ENCODE measurements at regions not wholly inside any gene's neighbourhood (a gene's known extent, or its start where the extent isn't known, plus 50 kb on each side); places are given as distances from the start of the nearest gene placed in this dataset.

DNA sequence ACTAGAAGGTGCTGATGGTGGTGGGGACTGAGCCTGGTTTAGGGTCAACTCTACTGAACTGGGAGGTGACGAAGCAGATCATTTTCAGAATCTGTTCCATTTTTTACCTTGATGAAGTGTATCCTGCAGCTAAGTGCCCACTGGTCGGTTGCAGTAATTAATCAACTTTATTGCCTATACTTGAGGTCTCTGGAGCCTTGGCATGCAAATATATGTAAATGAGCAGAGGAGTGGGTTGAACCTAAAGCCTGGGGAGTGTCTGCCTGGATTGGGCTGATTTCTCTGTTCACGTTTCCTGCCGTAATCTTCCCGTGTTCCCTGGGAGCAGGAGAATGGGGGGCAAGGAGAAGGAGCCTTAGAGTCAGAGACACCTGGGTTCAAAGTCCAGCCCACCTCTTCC is 286.8 kb downstream of the PTPRU start:
- no peak overlapping the region for H3K4me2 ChIP-seq (ENCODE audit: low read length)
- H3K36me3 ChIP-seq (ENCODE audit: control insufficient read depth, low read length): no peaks in the 10 kb centered on the region
- H3F3A ChIP-seq (ENCODE audit: control insufficient read depth, insufficient read depth): no peaks in the 10 kb centered on the region
- H3K9me2 ChIP-seq (replicated peaks; ENCODE audit: control insufficient read depth, low read length): no peaks in the 10 kb centered on the region
- TF ChIP-seq, protein P1, sequence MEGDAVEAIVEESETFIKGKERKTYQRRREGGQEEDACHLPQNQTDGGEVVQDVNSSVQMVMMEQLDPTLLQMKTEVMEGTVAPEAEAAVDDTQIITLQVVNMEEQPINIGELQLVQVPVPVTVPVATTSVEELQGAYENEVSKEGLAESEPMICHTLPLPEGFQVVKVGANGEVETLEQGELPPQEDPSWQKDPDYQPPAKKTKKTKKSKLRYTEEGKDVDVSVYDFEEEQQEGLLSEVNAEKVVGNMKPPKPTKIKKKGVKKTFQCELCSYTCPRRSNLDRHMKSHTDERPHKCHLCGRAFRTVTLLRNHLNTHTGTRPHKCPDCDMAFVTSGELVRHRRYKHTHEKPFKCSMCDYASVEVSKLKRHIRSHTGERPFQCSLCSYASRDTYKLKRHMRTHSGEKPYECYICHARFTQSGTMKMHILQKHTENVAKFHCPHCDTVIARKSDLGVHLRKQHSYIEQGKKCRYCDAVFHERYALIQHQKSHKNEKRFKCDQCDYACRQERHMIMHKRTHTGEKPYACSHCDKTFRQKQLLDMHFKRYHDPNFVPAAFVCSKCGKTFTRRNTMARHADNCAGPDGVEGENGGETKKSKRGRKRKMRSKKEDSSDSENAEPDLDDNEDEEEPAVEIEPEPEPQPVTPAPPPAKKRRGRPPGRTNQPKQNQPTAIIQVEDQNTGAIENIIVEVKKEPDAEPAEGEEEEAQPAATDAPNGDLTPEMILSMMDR (IDR thresholded peaks at IDR 0.05; ENCODE audit: low read depth, low read length, poor library complexity, severe bottlenecking): no peak
- no peak for TF ChIP-seq EZH2phosphoT487 (IDR thresholded peaks at IDR 0.05; ENCODE audit: borderline replicate concordance, low read length)
- H4K20me1 ChIP-seq (ENCODE audit: control insufficient read depth, insufficient read depth, low read depth, low read length): no peaks in the 10 kb centered on the region
- no peaks in the 10 kb centered on the region for H3K4me1 ChIP-seq (ENCODE audit: control insufficient read depth, low read length)
- H3K79me2 ChIP-seq (ENCODE audit: control insufficient read depth, low read length): no peaks in the 10 kb centered on the region
- no peaks in the 10 kb centered on the region for H3K9me3 ChIP-seq (ENCODE audit: control insufficient read depth, insufficient read depth, low read length)
- H3K27me3 ChIP-seq (ENCODE audit: control insufficient read depth, low read length): no peaks in the 10 kb centered on the region
- H3K27ac ChIP-seq (ENCODE audit: low read depth, low read length): no peak overlapping the region
- no peak overlapping the region for H3K4me3 ChIP-seq (ENCODE audit: low read length)

DNA sequence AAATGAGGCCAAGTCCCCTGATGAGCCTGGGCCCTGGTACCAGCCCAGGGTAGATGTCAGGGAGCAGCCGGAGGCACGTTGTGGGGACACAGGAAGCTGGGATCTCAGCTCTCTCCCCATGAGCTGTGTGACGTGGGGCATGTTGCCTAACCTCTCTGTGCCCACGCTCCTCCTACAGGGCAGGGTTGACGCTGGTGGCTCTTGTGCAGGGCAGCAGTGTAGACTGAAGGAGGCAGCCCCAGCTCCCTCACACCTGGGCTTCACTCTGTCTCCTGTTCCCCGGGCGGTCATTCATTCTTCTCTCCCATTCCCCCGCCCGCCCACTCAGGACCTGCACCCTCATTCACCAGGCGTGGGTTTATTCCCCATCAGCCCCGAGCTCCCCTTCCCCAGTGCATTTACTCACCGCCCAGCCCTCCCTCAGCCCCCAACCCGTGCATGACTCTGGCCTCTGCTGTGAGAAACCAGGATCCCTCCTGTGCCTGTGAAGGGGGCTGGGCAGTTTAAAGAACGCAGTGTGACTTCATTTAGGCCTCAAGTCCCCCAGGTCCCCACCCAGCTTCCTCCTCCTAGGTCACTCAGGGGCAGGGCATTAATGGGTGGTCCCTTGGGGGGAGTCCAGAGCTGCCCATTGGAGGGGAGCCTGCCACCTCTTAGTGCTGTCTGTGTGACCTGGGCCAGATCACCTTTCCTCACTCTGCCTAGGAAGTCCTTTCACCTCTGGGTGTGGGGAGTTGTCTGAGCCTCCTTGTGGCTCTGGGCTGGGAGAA is 285.7 kb downstream of the PTPRU start:
- Histone ChIP-seq H3K27me3 (ENCODE audit: control insufficient read depth, low read length) (no peaks in the 10 kb centered on the region), H4K20me1 (ENCODE audit: control insufficient read depth, insufficient read depth, low read depth, low read length) (no peaks in the 10 kb centered on the region), H3K9me3 (ENCODE audit: control insufficient read depth, insufficient read depth, low read length) (no peaks in the 10 kb centered on the region), H3F3A (ENCODE audit: control insufficient read depth, insufficient read depth) (no peaks in the 10 kb centered on the region), H3K9me2 (replicated peaks; ENCODE audit: control insufficient read depth, low read length) (no peaks in the 10 kb centered on the region), H3K36me3 (ENCODE audit: control insufficient read depth, low read length) (no peaks in the 10 kb centered on the region), H3K27ac (ENCODE audit: low read depth, low read length) (no peak overlapping the region), H3K4me2 (ENCODE audit: low read length) (no peak overlapping the region), H3K79me2 (ENCODE audit: control insufficient read depth, low read length) (no peaks in the 10 kb centered on the region), H3K4me3 (ENCODE audit: low read length) (no peak overlapping the region), H3K4me1 (ENCODE audit: control insufficient read depth, low read length) (no peaks in the 10 kb centered on the region)
- TF ChIP-seq EZH2phosphoT487 (IDR thresholded peaks at IDR 0.05; ENCODE audit: borderline replicate concordance, low read length): no peak
- TF ChIP-seq, protein P1 (IDR thresholded peaks at IDR 0.05; ENCODE audit: low read depth, low read length, poor library complexity, severe bottlenecking): no peak

DNA sequence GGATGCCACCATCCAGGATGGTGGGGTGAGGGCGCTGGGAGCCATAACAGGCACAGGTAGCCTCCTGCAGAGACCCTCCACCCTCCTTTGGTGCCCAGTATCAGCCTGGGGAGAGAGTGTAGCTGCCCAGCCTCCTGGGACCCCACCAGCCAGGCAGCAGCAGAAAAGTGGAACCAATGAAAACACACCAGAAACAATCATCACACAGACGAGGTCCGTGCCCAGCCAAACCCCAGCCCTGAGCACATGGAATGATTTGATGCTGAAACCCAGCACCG is 285.1 kb downstream of the PTPRU start:
- Histone ChIP-seq H3K36me3 (ENCODE audit: control insufficient read depth, low read length) (no peaks in the 10 kb centered on the region), H3K4me3 (ENCODE audit: low read length) (no peak overlapping the region), H3F3A (ENCODE audit: control insufficient read depth, insufficient read depth) (no peaks in the 10 kb centered on the region), H3K4me1 (ENCODE audit: control insufficient read depth, low read length) (no peaks in the 10 kb centered on the region), H3K9me2 (replicated peaks; ENCODE audit: control insufficient read depth, low read length) (no peaks in the 10 kb centered on the region), H3K4me2 (ENCODE audit: low read length) (no peak overlapping the region), H3K9me3 (ENCODE audit: control insufficient read depth, insufficient read depth, low read length) (no peaks in the 10 kb centered on the region), H3K79me2 (ENCODE audit: control insufficient read depth, low read length) (no peaks in the 10 kb centered on the region), H4K20me1 (ENCODE audit: control insufficient read depth, insufficient read depth, low read depth, low read length) (no peaks in the 10 kb centered on the region), H3K27ac (ENCODE audit: low read depth, low read length) (no peak overlapping the region), H3K27me3 (ENCODE audit: control insufficient read depth, low read length) (no peaks in the 10 kb centered on the region)
- TF ChIP-seq EZH2phosphoT487 (IDR thresholded peaks at IDR 0.05; ENCODE audit: borderline replicate concordance, low read length): no peak

DNA sequence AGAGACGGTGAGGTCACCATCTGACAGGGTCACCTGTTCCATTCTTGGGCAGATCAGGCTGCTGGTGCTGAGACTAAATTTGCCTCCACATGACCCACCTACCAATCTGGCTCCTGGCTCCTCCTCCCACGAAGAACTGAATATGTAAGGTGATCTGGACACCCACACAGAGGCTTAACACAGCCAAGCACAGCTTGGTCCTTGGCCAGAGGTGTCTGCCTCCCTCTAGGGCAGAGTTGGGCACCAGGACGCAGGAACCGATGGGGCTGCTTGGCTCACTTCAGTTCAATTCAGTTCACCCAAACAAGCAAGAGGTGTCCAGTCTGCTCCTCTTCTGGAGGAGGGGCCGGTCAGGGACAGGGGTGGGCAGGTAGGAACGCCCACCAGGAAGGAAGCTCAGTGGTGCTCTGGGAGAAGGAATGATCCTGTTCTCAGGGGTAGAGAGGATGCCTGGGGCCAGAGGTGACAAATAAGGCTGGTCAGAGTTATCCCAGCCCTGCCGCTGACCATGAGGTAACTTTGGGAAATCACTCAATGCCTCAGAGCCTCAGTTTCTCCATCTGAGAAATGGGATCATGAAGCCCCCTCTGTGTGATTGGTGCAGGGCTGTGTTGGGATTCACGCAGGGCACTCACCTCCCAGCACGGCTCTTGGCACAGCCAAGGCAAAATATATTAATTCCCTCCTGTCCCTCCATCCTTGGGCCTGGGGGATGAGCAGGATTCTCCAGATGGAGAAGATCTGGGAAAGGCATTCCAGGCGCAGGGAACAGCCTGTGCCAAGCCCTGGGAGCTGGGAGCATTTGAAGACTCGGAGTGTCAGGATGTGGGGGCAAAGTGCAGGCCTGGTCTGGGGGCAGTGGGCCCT is 284.5 kb downstream of the PTPRU start:
- H3K36me3 ChIP-seq (ENCODE audit: control insufficient read depth, low read length): no peaks in the 10 kb centered on the region
- TF ChIP-seq, protein P1 (IDR thresholded peaks at IDR 0.05; ENCODE audit: low read depth, low read length, poor library complexity, severe bottlenecking): no peak
- no peak for TF ChIP-seq EZH2phosphoT487 (IDR thresholded peaks at IDR 0.05; ENCODE audit: borderline replicate concordance, low read length)
- H3K4me1 ChIP-seq (ENCODE audit: control insufficient read depth, low read length): no peaks in the 10 kb centered on the region
- no peaks in the 10 kb centered on the region for H3K27me3 ChIP-seq (ENCODE audit: control insufficient read depth, low read length)
- no peaks in the 10 kb centered on the region for H3K9me2 ChIP-seq (replicated peaks; ENCODE audit: control insufficient read depth, low read length)
- H3K79me2 ChIP-seq (ENCODE audit: control insufficient read depth, low read length): no peaks in the 10 kb centered on the region
- H3K27ac ChIP-seq (ENCODE audit: low read depth, low read length): no peak overlapping the region
- no peak overlapping the region for H3K4me2 ChIP-seq (ENCODE audit: low read length)
- no peaks in the 10 kb centered on the region for H3K9me3 ChIP-seq (ENCODE audit: control insufficient read depth, insufficient read depth, low read length)
- no peaks in the 10 kb centered on the region for H4K20me1 ChIP-seq (ENCODE audit: control insufficient read depth, insufficient read depth, low read depth, low read length)
- H3F3A ChIP-seq (ENCODE audit: control insufficient read depth, insufficient read depth): no peaks in the 10 kb centered on the region
- H3K4me3 ChIP-seq (ENCODE audit: low read length): no peak overlapping the region
